Breast epithelium (tissue), 4 donors: ENCODE measurements at regions not wholly inside any gene's neighbourhood (a gene's known extent, or its start where the extent isn't known, plus 50 kb on each side); places are given as distances from the start of the nearest gene placed in this dataset.

Experiments used
- DNase-seq, 2 donors: peaks; one replicate each; pipeline ENCODE4 v3.0.0-alpha.2; 2019; ENCODE audit warnings: low spot score in 2 of 2
- H3K27ac ChIP-seq, 2 donors: fragments of 200-600 bp; sonication (generic) in 1 of 2; one replicate each; pipeline ENCODE4 v1.5.1; 2016 to 2019; ENCODE audit warnings: mild to moderate bottlenecking in 1 of 2
- H3K27me3 ChIP-seq, 2 donors: fragments of 200-600 bp; sonication (generic) in 1 of 2; one replicate each; pipeline versions ENCODE4 v1.5.1 to v1.6.0; 2017 to 2019; ENCODE audit warnings: control low read depth in 1 of 2, mild to moderate bottlenecking in 1 of 2
- H3K36me3 ChIP-seq: fragments of 200-600 bp; one replicate; pipeline ENCODE4 v1.5.1; 2019
- H3K4me1 ChIP-seq, 2 donors: fragments of 200-600 bp; sonication (generic); one replicate each; pipeline ENCODE4 v1.5.1; 2016 to 2019; ENCODE audit warnings: control low read depth in 1 of 2
- H3K4me3 ChIP-seq, 3 donors: fragments of 200-600 bp; sonication (generic); 1 replicate in 2 of 3; 2 replicates in 1 of 3; pipeline ENCODE4 v1.5.1; 2016 to 2019; ENCODE audit warnings: mild to moderate bottlenecking in 3 of 3, moderate library complexity in 2 of 3
- H3K9me3 ChIP-seq, 2 donors: fragments of 200-600 bp; sonication (generic) in 1 of 2; one replicate each; pipeline ENCODE4 v1.5.1; 2016 to 2019; ENCODE audit warnings: control low read depth in 1 of 2
- CTCF ChIP-seq, 3 donors: fragments of 450-650 bp; IDR thresholded peaks; one replicate each; pipeline ENCODE4 v1.5.1; 2016 to 2017; ENCODE audit warnings: antibody characterized with exemption in 3 of 3, mild to moderate bottlenecking in 3 of 3, moderate library complexity in 3 of 3
- POLR2A ChIP-seq: fragments of 450-650 bp; IDR thresholded peaks from one replicate; pipeline ENCODE4 v1.6.1; 2016; ENCODE audit warnings: antibody characterized with exemption, mild to moderate bottlenecking, moderate library complexity
- POLR2AphosphoS5 ChIP-seq, 3 donors: sonication (generic); formaldehyde crosslinking; IDR thresholded peaks; one replicate each; pipeline ENCODE4 v1.6.1; 2017; ENCODE audit warnings: antibody characterized with exemption in 3 of 3
- intact Hi-C: fragments of 100-400 bp; cut with DNase I; formaldehyde crosslinking; loops from one replicate; pipeline ENCODE4 v1.15.1; 2023; ENCODE audit warnings: low total_unique reads

- H3K27ac ChIP-seq, result no peak overlapping the region
- no peaks in the 10 kb centered on the region for H3K36me3 ChIP-seq
- no peaks in the 10 kb centered on the region for H3K4me1 ChIP-seq
- H3K4me3 ChIP-seq, result no peak overlapping the region
- no peaks in the 10 kb centered on the region for H3K9me3 ChIP-seq
- no peaks in the 10 kb centered on the region for H3K27me3 ChIP-seq
- intact Hi-C loops, result no loop called here
- no peak for TF ChIP-seq POLR2AphosphoS5 (IDR thresholded peaks at IDR 0.05)
- no peak for DNase-seq
These were observed 157.5 kb downstream of the NUP210 start for GRCh38 chr3:13262493-13263211.

- no peak overlapping the region for H3K4me3 ChIP-seq
- H3K27ac ChIP-seq, result no peak overlapping the region
- DNase-seq, result no peak
- no peaks in the 10 kb centered on the region for H3K27me3 ChIP-seq
- intact Hi-C loops, result no loop called here
- H3K36me3 ChIP-seq, result no peaks in the 10 kb centered on the region
- no peaks in the 10 kb centered on the region for H3K4me1 ChIP-seq
- no peak for TF ChIP-seq POLR2AphosphoS5 (IDR thresholded peaks at IDR 0.05)
- TF ChIP-seq POLR2A, result no peak
- TF ChIP-seq CTCF (IDR thresholded peaks at IDR 0.05), result no peak
- no peaks in the 10 kb centered on the region for H3K9me3 ChIP-seq
These were observed 158.2 kb downstream of the NUP210 start for GRCh38 chr3:13261892-13262291.

- H3K27me3 ChIP-seq, result no peaks in the 10 kb centered on the region
- H3K4me3 ChIP-seq, result no peak overlapping the region
- H3K27ac ChIP-seq, result no peak overlapping the region
- H3K4me1 ChIP-seq, result no peaks in the 10 kb centered on the region
- intact Hi-C loops, result no loop called here
- no peak for TF ChIP-seq POLR2A
- DNase-seq, result no peak
- no peaks in the 10 kb centered on the region for H3K36me3 ChIP-seq
- H3K9me3 ChIP-seq, result no peaks in the 10 kb centered on the region
These were observed 158.9 kb downstream of the NUP210 start for GRCh38 chr3:13261104-13261830.

GRCh38 chr3:13260259-13261103 is 159.6 kb downstream of the NUP210 start:
- TF ChIP-seq POLR2AphosphoS5 (IDR thresholded peaks at IDR 0.05) (no peak), CTCF (IDR thresholded peaks at IDR 0.05) (no peak), POLR2A (no peak)
- intact Hi-C loops, result no loop called here
- H3K9me3 ChIP-seq, result no peaks in the 10 kb centered on the region
- DNase-seq, result no peak
- no peaks in the 10 kb centered on the region for H3K4me1 ChIP-seq
- H3K36me3 ChIP-seq, result no peaks in the 10 kb centered on the region
- H3K4me3 ChIP-seq, result no peak overlapping the region
- no peaks in the 10 kb centered on the region for H3K27me3 ChIP-seq
- H3K27ac ChIP-seq, result no peak overlapping the region

- TF ChIP-seq POLR2AphosphoS5 (IDR thresholded peaks at IDR 0.05) (no peak), POLR2A (no peak), CTCF (IDR thresholded peaks at IDR 0.05) (no peak)
- H3K27me3 ChIP-seq, result no peaks in the 10 kb centered on the region
- no peak for DNase-seq
- intact Hi-C loops, result no loop called here
- no peak overlapping the region for H3K4me3 ChIP-seq
- no peaks in the 10 kb centered on the region for H3K4me1 ChIP-seq
- no peak overlapping the region for H3K27ac ChIP-seq
- no peaks in the 10 kb centered on the region for H3K9me3 ChIP-seq
- no peaks in the 10 kb centered on the region for H3K36me3 ChIP-seq
These were observed 160.3 kb downstream of the NUP210 start for GRCh38 chr3:13259831-13260230.
